HPDE6-E6E7 (cell line): ENCODE measurements at regions not wholly inside any gene's neighbourhood (a gene's known extent, or its start where the extent isn't known, plus 50 kb on each side); places are given as distances from the start of the nearest gene placed in this dataset.
A peak's percentile ranks its signal among the peaks of the same experiment; 100 is the strongest.
"Not testable (repeated sequence)": the region's sequence is repeated elsewhere in the genome, so short reads cannot be mapped to it uniquely, and the experiment has no call there.

ENCODE experiments used
- DNase-seq: peaks from one replicate; pipeline ENCODE4 v3.0.0; 2011; ENCODE audit warnings: missing footprints; ENCODE audit errors: extremely low spot score

- DNase-seq: not testable (repeated sequence)
These were observed 86.5 kb upstream of the FGGY start for GRCh38 chr1:59210430-59210829.

- DNase-seq: no peak
These were observed 84.2 kb upstream of the FGGY start for GRCh38 chr1:59212706-59213105.

- no peak for DNase-seq
These were observed 82.4 kb upstream of the FGGY start for GRCh38 chr1:59214248-59215208.

- DNase-seq: peak; percentile 12
These were observed 81.1 kb upstream of the FGGY start for GRCh38 chr1:59215766-59216291.

GRCh38 chr1:59217439-59217838 lies 79.5 kb upstream of the FGGY start:
- not testable (repeated sequence) for DNase-seq

GRCh38 chr1:59218521-59219236 lies 78.2 kb upstream of the FGGY start:
- no peak for DNase-seq

GRCh38 chr1:59219916-59220315 lies 77.0 kb upstream of the FGGY start:
- no peak for DNase-seq

GRCh38 chr1:59220356-59220755 lies 76.5 kb upstream of the FGGY start:
- no peak for DNase-seq

GRCh38 chr1:59223198-59223597 lies 73.7 kb upstream of the FGGY start:
- no peak for DNase-seq

- DNase-seq: no peak
These were observed 72.8 kb upstream of the FGGY start for GRCh38 chr1:59223989-59224634.

GRCh38 chr1:59225594-59226316 lies 71.1 kb upstream of the FGGY start:
- DNase-seq: no peak

GRCh38 chr1:59229138-59229537 lies 67.8 kb upstream of the FGGY start:
- DNase-seq: no peak

- no peak for DNase-seq
These were observed 66.3 kb upstream of the FGGY start for GRCh38 chr1:59230622-59231021.

- no peak for DNase-seq
These were observed 64.7 kb upstream of the FGGY start for GRCh38 chr1:59232216-59232615.

- DNase-seq: no peak
These were observed 63.5 kb upstream of the FGGY start for GRCh38 chr1:59233444-59233843.

- no peak for DNase-seq
These were observed 60.0 kb upstream of the FGGY start for GRCh38 chr1:59236721-59237545.

GRCh38 chr1:59237900-59238299 lies 59.0 kb upstream of the FGGY start:
- DNase-seq: no peak

GRCh38 chr1:59238333-59238934 lies 58.5 kb upstream of the FGGY start:
- no peak for DNase-seq

- no peak for DNase-seq
These were observed 57.9 kb upstream of the FGGY start for GRCh38 chr1:59238993-59239392.

GRCh38 chr1:59241909-59242308 lies 55.0 kb upstream of the FGGY start:
- no peak for DNase-seq
